Transverse colon (tissue), 3 donors: ENCODE measurements at regions not wholly inside any gene's neighbourhood (a gene's known extent, or its start where the extent isn't known, plus 50 kb on each side); places are given as distances from the start of the nearest gene placed in this dataset.

Source experiments
- CTCF ChIP-seq, 5 experiments: fragments of 200-600 bp in 3 of 5; fragments of 450-650 bp in 2 of 5; sonication (generic) in 3 of 5; IDR thresholded peaks; 1 replicate in 2 of 5; 2 replicates in 3 of 5; pipeline ENCODE4 v1.5.1; 2016 to 2017; ENCODE audit warnings: antibody characterized with exemption in 5 of 5, inconsistent platforms in 3 of 5, mild to moderate bottlenecking in 2 of 5, moderate library complexity in 1 of 5
- POLR2A ChIP-seq: fragments of 450-650 bp; IDR thresholded peaks from one replicate; pipeline ENCODE4 v1.6.1; 2016; ENCODE audit warnings: antibody characterized with exemption, mild to moderate bottlenecking, moderate library complexity

GRCh38 chr16:13342675-13343074 is 441.3 kb downstream of the SHISA9 start:
- TF ChIP-seq CTCF (IDR thresholded peaks at IDR 0.05) (no peak), POLR2A (no peak)
